Dendritic cell treated with granulocyte-macrophage colony-stimulating factor and Interleukin-4, amounts not matched to agents 40 ng/mL and 50 ng/mL, for 4 days (primary cell): ENCODE measurements at regions not wholly inside any gene's neighbourhood (a gene's known extent, or its start where the extent isn't known, plus 50 kb on each side); places are given as distances from the start of the nearest gene placed in this dataset.

Source experiments
- H3K27ac Mint-ChIP-seq: one replicate; pipeline ENCODE4 v1.8.0; 2022; ENCODE audit warnings: mild to moderate bottlenecking, mixed read lengths
- H3K27me3 Mint-ChIP-seq: one replicate; pipeline ENCODE4 v1.8.0; 2022; ENCODE audit warnings: mild to moderate bottlenecking, mixed read lengths
- H3K36me3 Mint-ChIP-seq: one replicate; pipeline ENCODE4 v1.8.0; 2022; ENCODE audit warnings: low read depth, mixed read lengths
- H3K4me1 Mint-ChIP-seq: one replicate; pipeline ENCODE4 v1.8.0; 2022; ENCODE audit warnings: low read depth, mixed read lengths
- H3K4me3 Mint-ChIP-seq: one replicate; pipeline ENCODE4 v1.8.0; 2022; ENCODE audit warnings: mild to moderate bottlenecking, moderate library complexity, mixed read lengths
- H3K9me3 Mint-ChIP-seq: one replicate; pipeline ENCODE4 v1.8.0; 2022; ENCODE audit warnings: mixed read lengths
- intact Hi-C: fragments of 100-400 bp; cut with micrococcal nuclease; formaldehyde crosslinking; loops from one replicate; pipeline ENCODE4 v1.15.0; 2022

DNA sequence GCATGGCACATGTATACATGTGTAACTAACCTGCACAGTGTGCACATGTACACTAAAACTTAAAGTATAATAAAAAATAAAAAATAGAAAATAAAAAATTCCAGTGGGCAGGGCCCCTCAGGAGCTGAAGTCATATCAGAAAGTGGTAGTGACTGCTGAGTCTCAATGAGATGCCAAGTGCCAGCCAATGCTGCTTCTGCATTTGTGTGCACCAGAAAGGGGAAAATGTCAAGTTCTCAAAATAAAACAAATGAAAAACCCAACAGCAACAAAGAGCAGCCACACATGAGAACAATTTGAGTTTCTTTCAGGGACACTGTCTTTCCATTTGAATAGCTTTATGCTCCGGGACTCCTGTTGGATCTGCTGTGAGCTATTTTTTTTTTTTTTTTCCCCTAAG, 117.2 kb upstream of the CCDC112 start:
- H3K27me3 Mint-ChIP-seq: peaks cover 2% of the 10 kb centered on the region
- peaks cover 22% of the 10 kb centered on the region for H3K4me1 Mint-ChIP-seq
- H3K9me3 Mint-ChIP-seq: no peaks in the 10 kb centered on the region
- H3K4me3 Mint-ChIP-seq: no peak overlapping the region
- H3K36me3 Mint-ChIP-seq: no peaks in the 10 kb centered on the region
- H3K27ac Mint-ChIP-seq: no peak overlapping the region
- intact Hi-C loops: no loop called here

DNA sequence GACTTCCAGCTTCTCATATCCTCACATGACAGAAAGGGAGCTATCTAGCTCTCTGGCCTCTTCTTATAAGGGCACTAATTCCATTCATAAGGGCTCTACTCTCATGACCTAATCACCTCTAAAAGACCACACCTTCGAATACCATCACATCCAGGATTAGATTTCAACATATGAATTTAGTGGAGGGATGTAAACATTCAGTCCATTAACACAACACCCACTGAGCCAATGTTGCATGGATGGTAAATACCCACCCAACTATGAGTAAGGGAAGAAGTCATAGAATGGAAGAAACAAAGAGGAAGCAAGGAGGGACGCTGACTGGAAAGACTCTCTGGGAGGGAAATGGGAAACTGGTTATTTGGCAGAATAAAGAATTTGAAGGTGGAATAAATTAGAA, 112.6 kb upstream of the CCDC112 start:
- Mint-ChIP-seq H3K36me3 (no peaks in the 10 kb centered on the region), H3K27me3 (peaks cover 12% of the 10 kb centered on the region), H3K4me1 (peaks cover 15% of the 10 kb centered on the region), H3K27ac (no peak overlapping the region), H3K9me3 (peaks cover 7% of the 10 kb centered on the region), H3K4me3 (no peak overlapping the region)
- intact Hi-C loops: no loop called here

DNA sequence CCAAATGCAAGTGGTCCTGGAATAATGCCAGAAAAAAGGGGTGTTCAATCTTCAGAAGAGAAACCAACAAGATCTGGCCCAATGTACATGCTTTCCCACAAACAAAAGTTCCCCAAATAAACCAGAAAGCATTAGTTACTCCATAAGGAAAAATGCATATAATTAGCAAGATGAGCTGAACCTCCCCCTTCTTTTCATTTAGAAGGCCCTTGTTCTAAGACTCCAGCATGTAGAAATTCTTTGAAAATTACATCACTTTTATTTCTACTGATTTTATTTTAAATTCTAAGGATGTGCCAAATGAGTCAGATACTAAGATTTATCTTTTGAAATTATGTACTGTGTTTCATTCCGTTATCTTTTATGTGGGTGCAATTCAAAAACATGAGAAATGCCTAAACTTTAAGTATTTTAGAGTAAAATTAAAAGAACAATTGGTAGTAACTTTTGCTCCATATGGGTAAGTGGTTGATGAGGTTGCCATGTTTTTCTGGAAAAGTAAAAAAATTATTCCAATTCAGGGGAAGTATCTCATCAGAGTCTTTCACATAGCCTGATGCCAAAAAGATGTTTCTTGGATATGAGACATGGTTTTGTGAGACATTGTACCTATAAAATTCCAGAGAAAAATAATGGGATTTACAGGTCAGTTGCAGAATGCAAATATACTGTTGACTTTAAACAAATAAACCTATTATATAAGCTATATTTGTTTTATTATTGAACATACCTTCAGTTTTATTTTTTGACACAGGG, 106.5 kb upstream of the CCDC112 start:
- Mint-ChIP-seq H3K27me3 (peaks cover 18% of the 10 kb centered on the region), H3K9me3 (peaks cover 7% of the 10 kb centered on the region), H3K4me1 (peaks cover 6% of the 10 kb centered on the region), H3K27ac (no peak overlapping the region), H3K36me3 (no peaks in the 10 kb centered on the region), H3K4me3 (no peak overlapping the region)
- intact Hi-C loops: no loop called here

DNA sequence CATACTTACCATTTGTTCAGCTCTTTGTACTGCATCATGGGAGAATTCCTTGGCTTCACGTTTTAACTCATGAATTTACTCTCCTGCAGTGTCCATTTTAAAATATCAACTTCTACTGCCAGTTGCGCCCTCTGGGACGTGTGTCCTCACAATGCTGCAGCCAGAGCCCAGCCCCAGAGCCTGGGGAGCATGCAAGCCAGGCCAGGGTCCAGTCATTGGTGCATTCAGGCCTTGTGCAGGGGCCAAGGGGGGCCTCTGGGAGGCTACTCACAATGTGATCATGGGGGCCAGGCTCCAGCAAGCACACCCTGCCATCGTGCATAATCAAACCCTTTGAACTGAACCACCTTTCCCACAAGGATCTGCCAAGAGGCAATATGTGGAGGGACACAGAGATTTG, 105.6 kb upstream of the CCDC112 start:
- no peaks in the 10 kb centered on the region for H3K36me3 Mint-ChIP-seq
- no peak overlapping the region for H3K27ac Mint-ChIP-seq
- peaks cover 7% of the 10 kb centered on the region for H3K9me3 Mint-ChIP-seq
- peaks cover 6% of the 10 kb centered on the region for H3K4me1 Mint-ChIP-seq
- H3K27me3 Mint-ChIP-seq: peaks cover 16% of the 10 kb centered on the region
- no peak overlapping the region for H3K4me3 Mint-ChIP-seq
- intact Hi-C loops: no loop called here

GRCh38 chr5:115398719-115399118, 102.3 kb upstream of the CCDC112 start:
- Mint-ChIP-seq H3K4me1 (no peaks in the 10 kb centered on the region), H3K27me3 (peaks cover 10% of the 10 kb centered on the region), H3K4me3 (no peak overlapping the region), H3K36me3 (no peaks in the 10 kb centered on the region), H3K27ac (no peak overlapping the region), H3K9me3 (peaks cover 8% of the 10 kb centered on the region)
- intact Hi-C loops: no loop called here

DNA sequence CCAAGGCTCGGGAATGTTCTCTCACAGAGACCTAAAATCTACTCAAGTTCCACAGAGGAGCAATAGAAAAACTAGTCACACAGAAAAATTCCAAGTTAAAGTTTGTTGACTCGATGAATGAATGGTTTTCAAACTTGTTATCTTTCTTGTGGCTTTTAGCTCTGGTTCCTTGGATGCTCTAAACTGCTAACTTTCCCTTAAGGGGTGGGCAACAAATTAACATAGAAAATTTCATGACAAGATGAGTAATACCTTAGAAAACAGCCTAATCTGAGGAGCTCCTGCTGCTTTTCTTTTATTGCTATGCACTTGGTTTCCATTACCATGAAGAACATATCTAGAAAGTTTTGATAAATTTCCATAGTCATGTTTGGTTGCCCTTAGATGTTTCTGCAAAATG, 100.2 kb upstream of the CCDC112 start:
- H3K4me1 Mint-ChIP-seq: no peaks in the 10 kb centered on the region
- H3K4me3 Mint-ChIP-seq: no peak overlapping the region
- peaks cover 12% of the 10 kb centered on the region for H3K27me3 Mint-ChIP-seq
- intact Hi-C loops: no loop called here
- no peaks in the 10 kb centered on the region for H3K36me3 Mint-ChIP-seq
- no peak overlapping the region for H3K27ac Mint-ChIP-seq
- H3K9me3 Mint-ChIP-seq: peaks cover 13% of the 10 kb centered on the region

DNA sequence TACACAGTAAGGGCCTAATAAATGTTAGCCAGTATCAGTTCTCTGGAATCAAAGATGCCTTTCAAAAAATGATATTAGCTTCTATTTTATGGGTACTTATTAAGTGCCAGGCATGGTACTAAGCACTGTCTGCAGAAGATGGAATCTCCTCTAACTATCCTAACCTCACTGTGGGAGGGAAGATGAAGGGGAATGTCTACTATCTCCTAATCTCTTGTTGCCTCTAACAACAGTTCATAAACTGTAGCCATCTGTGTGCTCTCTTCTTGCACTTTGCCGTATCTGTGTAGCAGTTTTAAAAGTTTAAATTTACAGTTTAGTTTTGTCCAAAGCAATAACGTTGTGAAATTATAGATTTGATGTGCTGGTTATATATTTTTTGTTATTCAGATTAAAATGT, 99.6 kb upstream of the CCDC112 start:
- H3K27ac Mint-ChIP-seq: no peak overlapping the region
- peaks cover 10% of the 10 kb centered on the region for H3K27me3 Mint-ChIP-seq
- intact Hi-C loops: no loop called here
- H3K36me3 Mint-ChIP-seq: no peaks in the 10 kb centered on the region
- no peaks in the 10 kb centered on the region for H3K4me1 Mint-ChIP-seq
- H3K9me3 Mint-ChIP-seq: peaks cover 13% of the 10 kb centered on the region
- H3K4me3 Mint-ChIP-seq: no peak overlapping the region

DNA sequence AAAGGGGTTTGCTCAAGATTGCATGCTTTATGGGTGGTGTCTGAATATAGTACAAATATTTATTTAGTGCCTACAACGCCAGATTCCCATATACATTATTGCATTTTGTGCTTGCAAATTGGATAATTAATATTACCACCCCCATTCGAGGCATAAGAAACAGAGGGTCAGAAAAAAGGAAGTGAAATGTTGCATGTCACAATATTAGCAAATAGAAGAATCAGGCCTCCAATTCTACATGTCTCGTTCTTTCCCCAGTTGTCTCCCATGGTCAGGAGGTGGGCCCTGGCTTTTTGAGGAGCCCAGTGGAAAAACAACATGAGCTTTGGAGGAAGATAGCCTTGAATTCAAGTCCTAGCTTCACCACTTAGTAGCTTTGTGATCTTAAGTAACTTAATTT, 98.1 kb upstream of the CCDC112 start:
- H3K4me3 Mint-ChIP-seq: no peak overlapping the region
- no peaks in the 10 kb centered on the region for H3K36me3 Mint-ChIP-seq
- H3K4me1 Mint-ChIP-seq: no peaks in the 10 kb centered on the region
- H3K9me3 Mint-ChIP-seq: peaks cover 13% of the 10 kb centered on the region
- intact Hi-C loops: no loop called here
- H3K27me3 Mint-ChIP-seq: peaks cover 8% of the 10 kb centered on the region
- no peak overlapping the region for H3K27ac Mint-ChIP-seq

DNA sequence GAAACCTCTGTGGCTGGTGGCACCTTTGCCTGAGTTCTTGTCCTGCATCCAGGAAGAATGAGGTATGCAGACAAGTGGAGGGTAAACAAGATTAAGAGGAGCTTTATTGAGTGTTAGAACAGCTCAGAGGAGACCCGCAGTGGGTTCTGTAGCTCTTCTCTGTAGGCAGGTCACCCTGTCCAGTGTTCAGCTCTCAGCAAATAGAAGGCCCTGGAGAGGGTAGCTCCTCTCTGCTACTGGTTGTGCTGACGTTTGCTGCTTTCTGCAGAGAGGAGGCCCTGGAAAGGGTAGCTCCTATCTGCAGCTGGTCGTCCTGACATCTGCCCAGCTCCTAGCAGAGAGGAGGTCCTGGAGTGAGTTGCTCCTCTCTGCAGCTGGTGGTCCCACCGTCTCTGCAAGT, 96.8 kb upstream of the CCDC112 start:
- intact Hi-C loops: no loop called here
- no peak overlapping the region for H3K27ac Mint-ChIP-seq
- H3K9me3 Mint-ChIP-seq: peaks cover 13% of the 10 kb centered on the region
- H3K4me1 Mint-ChIP-seq: no peaks in the 10 kb centered on the region
- H3K36me3 Mint-ChIP-seq: no peaks in the 10 kb centered on the region
- peaks cover 8% of the 10 kb centered on the region for H3K27me3 Mint-ChIP-seq
- no peak overlapping the region for H3K4me3 Mint-ChIP-seq

DNA sequence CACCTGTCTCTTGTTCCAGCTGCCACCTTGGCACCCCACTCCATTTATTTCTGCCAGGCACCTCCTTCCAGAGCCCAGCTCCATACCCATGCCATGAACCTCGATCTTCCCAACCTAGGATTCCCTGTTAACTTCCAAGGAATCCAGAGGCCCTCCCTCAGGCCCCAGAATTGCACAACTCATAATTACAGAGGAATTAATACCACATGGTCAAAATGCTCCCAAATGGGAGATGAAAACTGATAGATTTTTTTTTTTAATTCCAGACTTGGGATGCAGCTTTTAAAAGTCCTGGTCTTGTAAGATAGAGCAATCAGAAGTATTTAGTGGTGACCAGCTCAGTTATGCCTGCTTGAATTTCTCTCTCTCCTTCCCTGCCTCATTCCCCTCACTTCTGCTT, 96.2 kb upstream of the CCDC112 start:
- peaks cover 13% of the 10 kb centered on the region for H3K9me3 Mint-ChIP-seq
- no peaks in the 10 kb centered on the region for H3K36me3 Mint-ChIP-seq
- no peaks in the 10 kb centered on the region for H3K4me1 Mint-ChIP-seq
- H3K27ac Mint-ChIP-seq: no peak overlapping the region
- H3K4me3 Mint-ChIP-seq: no peak overlapping the region
- H3K27me3 Mint-ChIP-seq: peaks cover 8% of the 10 kb centered on the region
- intact Hi-C loops: no loop called here

- Mint-ChIP-seq H3K27ac (no peak overlapping the region), H3K36me3 (no peaks in the 10 kb centered on the region), H3K4me1 (no peaks in the 10 kb centered on the region), H3K9me3 (peaks cover 13% of the 10 kb centered on the region), H3K27me3 (peaks cover 8% of the 10 kb centered on the region), H3K4me3 (no peak overlapping the region)
- intact Hi-C loops: no loop called here
These were observed 95.3 kb upstream of the CCDC112 start for GRCh38 chr5:115391780-115392179.

DNA sequence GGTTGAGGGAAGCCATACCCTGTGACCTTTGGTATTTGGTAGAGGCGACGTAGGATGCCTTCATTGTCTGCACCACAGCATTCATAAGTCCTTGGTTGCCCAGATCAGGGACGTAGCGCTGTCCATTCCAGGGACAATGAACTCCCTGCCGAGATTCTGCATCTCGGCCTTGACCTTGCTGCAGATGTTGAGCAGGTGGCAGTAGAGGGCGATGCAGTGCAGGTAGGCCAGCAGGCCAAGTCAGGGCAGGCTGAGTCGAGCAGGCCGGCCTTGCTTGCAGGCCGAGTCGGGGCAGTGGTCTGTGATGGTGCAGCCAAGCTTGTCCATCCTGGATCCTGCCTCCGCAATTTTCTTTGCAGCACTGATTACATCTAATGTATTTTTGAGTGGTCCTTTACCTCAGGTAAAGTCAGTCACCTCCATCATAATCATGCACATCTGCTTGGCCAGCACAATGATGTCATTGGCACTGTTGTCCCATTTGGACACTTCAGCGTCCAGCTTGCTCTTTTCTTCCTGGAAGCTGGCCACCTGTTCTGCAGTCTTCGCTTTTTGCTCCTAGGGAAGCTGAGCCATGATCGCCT, 93.4 kb upstream of the CCDC112 start:
- H3K4me1 Mint-ChIP-seq: no peaks in the 10 kb centered on the region
- H3K36me3 Mint-ChIP-seq: no peaks in the 10 kb centered on the region
- peaks cover 13% of the 10 kb centered on the region for H3K9me3 Mint-ChIP-seq
- intact Hi-C loops: no loop called here
- no peak overlapping the region for H3K4me3 Mint-ChIP-seq
- H3K27ac Mint-ChIP-seq: no peak overlapping the region
- H3K27me3 Mint-ChIP-seq: peaks cover 10% of the 10 kb centered on the region

- H3K4me1 Mint-ChIP-seq: no peaks in the 10 kb centered on the region
- H3K9me3 Mint-ChIP-seq: peaks cover 10% of the 10 kb centered on the region
- H3K27ac Mint-ChIP-seq: no peak overlapping the region
- peaks cover 10% of the 10 kb centered on the region for H3K27me3 Mint-ChIP-seq
- no peak overlapping the region for H3K4me3 Mint-ChIP-seq
- H3K36me3 Mint-ChIP-seq: no peaks in the 10 kb centered on the region
- intact Hi-C loops: no loop called here
These were observed 92.8 kb upstream of the CCDC112 start for GRCh38 chr5:115389034-115389798.

DNA sequence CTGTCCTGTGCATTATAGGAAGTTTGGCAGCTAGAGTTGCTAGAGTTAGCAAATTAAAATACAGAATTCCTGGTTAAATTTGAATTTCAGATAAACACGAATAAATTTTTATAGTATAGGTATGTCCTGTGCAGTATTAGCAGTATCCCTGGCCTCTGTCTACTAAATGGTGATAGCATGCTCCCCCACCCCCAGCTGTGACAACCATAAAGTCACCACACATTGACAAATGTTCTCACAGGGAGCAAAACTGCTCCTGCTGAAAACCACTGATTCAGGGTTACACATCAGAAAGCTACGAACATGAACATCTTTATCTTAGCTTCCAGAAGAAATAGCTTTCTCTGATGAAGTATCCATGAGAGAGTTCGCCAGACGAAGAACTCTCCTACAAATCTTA, 91.8 kb upstream of the CCDC112 start:
- H3K27me3 Mint-ChIP-seq: peaks cover 10% of the 10 kb centered on the region
- no peak overlapping the region for H3K27ac Mint-ChIP-seq
- H3K36me3 Mint-ChIP-seq: no peaks in the 10 kb centered on the region
- H3K4me3 Mint-ChIP-seq: no peak overlapping the region
- no peaks in the 10 kb centered on the region for H3K4me1 Mint-ChIP-seq
- peaks cover 5% of the 10 kb centered on the region for H3K9me3 Mint-ChIP-seq
- intact Hi-C loops: no loop called here
